Calu3 (cell line): ENCODE measurements at regions not wholly inside any gene's neighbourhood (a gene's known extent, or its start where the extent isn't known, plus 50 kb on each side); places are given as distances from the start of the nearest gene placed in this dataset.

ENCODE experiments used
- BruUV-seq: library from RNA; stranded (reverse); fragments of 400-500 nt; replicated peaks from 2 replicates; lab custom pipeline; 2021; lab: Mats Ljungman, UMichigan
- CTCF ChIA-PET: fragments of 300-600 bp; sonication (Branson Sonifier 250); formaldehyde crosslinking; loops from one replicate; lab custom pipeline; 2022; ENCODE audit warnings: antibody characterized with exemption; lab: Charles Lee
- DNase-seq: peaks from one replicate; pipeline ENCODE4 v3.0.0; 2022
- H3K27ac Mint-ChIP-seq: one replicate; pipeline ENCODE4 v1.8.0; 2022; ENCODE audit warnings: mixed read lengths; ENCODE audit not compliant: unreplicated experiment
- H3K27me3 Mint-ChIP-seq: one replicate; pipeline ENCODE4 v1.8.0; 2022; ENCODE audit warnings: mixed read lengths; ENCODE audit not compliant: unreplicated experiment
- H3K36me3 Mint-ChIP-seq: one replicate; pipeline ENCODE4 v1.8.0; 2022; ENCODE audit warnings: mild to moderate bottlenecking, moderate library complexity, mixed read lengths; ENCODE audit not compliant: insufficient read depth, unreplicated experiment
- H3K4me1 Mint-ChIP-seq: one replicate; pipeline ENCODE4 v1.8.0; 2022; ENCODE audit warnings: mild to moderate bottlenecking, low read depth, mixed read lengths; ENCODE audit not compliant: unreplicated experiment
- H3K4me3 Mint-ChIP-seq: one replicate; pipeline ENCODE4 v1.8.0; 2022; ENCODE audit warnings: mild to moderate bottlenecking, low read depth, moderate library complexity, mixed read lengths; ENCODE audit not compliant: unreplicated experiment
- H3K9me3 Mint-ChIP-seq: one replicate; pipeline ENCODE4 v1.8.0; 2022; ENCODE audit warnings: low read depth, mixed read lengths; ENCODE audit not compliant: unreplicated experiment
- CTCF ChIP-seq: fragments of 200-600 bp; IDR thresholded peaks from one replicate; pipeline ENCODE4 v1.8.0; 2022; ENCODE audit warnings: antibody characterized with exemption; ENCODE audit not compliant: unreplicated experiment
- intact Hi-C: fragments of 100-400 bp; cut with micrococcal nuclease; formaldehyde crosslinking; loops from one replicate; pipeline ENCODE4 v1.10.0; 2022; ENCODE audit not compliant: unreplicated experiment

GRCh38 chr18:72114801-72115594 lies 429.1 kb downstream of the CBLN2 start:
- Mint-ChIP-seq H3K27ac (no peak overlapping the region), H3K4me3 (no peak overlapping the region), H3K4me1 (peaks cover 13% of the 10 kb centered on the region), H3K36me3 (no peaks in the 10 kb centered on the region), H3K9me3 (peaks cover 10% of the 10 kb centered on the region), H3K27me3 (no peaks in the 10 kb centered on the region)
- no peak for TF ChIP-seq CTCF
- no peak for DNase-seq
- intact Hi-C loops: no loop called here
- CTCF ChIA-PET: no interaction called here
- no TSS peak for BruUV-seq

GRCh38 chr18:72107647-72108383 lies 436.3 kb downstream of the CBLN2 start:
- CTCF ChIA-PET: no interaction called here
- BruUV-seq: no TSS peak
- peaks cover 3% of the 10 kb centered on the region for H3K9me3 Mint-ChIP-seq
- no peak overlapping the region for H3K27ac Mint-ChIP-seq
- H3K4me1 Mint-ChIP-seq: peaks cover 10% of the 10 kb centered on the region
- H3K36me3 Mint-ChIP-seq: no peaks in the 10 kb centered on the region
- DNase-seq: no peak
- intact Hi-C loops: no loop called here
- H3K27me3 Mint-ChIP-seq: no peaks in the 10 kb centered on the region
- no peak overlapping the region for H3K4me3 Mint-ChIP-seq
- no peak for TF ChIP-seq CTCF

- no TSS peak for BruUV-seq
- CTCF ChIA-PET: no interaction called here
- no peak for TF ChIP-seq CTCF
- Mint-ChIP-seq H3K36me3 (no peaks in the 10 kb centered on the region), H3K9me3 (peaks cover 5% of the 10 kb centered on the region), H3K4me1 (peaks cover 10% of the 10 kb centered on the region), H3K4me3 (no peak overlapping the region), H3K27me3 (no peaks in the 10 kb centered on the region), H3K27ac (no peak overlapping the region)
- no peak for DNase-seq
- intact Hi-C loops: no loop called here
These were observed 439.3 kb downstream of the CBLN2 start for GRCh38 chr18:72104851-72105250.

GRCh38 chr18:72102412-72102811 lies 441.7 kb downstream of the CBLN2 start:
- no peak for TF ChIP-seq CTCF
- no peak overlapping the region for H3K27ac Mint-ChIP-seq
- no peak overlapping the region for H3K4me3 Mint-ChIP-seq
- intact Hi-C loops: no loop called here
- CTCF ChIA-PET: no interaction called here
- peaks cover 7% of the 10 kb centered on the region for H3K9me3 Mint-ChIP-seq
- no peaks in the 10 kb centered on the region for H3K36me3 Mint-ChIP-seq
- BruUV-seq: no TSS peak
- H3K4me1 Mint-ChIP-seq: no peaks in the 10 kb centered on the region
- DNase-seq: no peak
- no peaks in the 10 kb centered on the region for H3K27me3 Mint-ChIP-seq
